DMS153 (cell line): ENCODE measurements at regions not wholly inside any gene's neighbourhood (a gene's known extent, or its start where the extent isn't known, plus 50 kb on each side); places are given as distances from the start of the nearest gene placed in this dataset.

Experiments
- DNase-seq: peaks from one replicate; lab custom pipeline; 2025; lab: John Stamatoyannopoulos, UW

DNA sequence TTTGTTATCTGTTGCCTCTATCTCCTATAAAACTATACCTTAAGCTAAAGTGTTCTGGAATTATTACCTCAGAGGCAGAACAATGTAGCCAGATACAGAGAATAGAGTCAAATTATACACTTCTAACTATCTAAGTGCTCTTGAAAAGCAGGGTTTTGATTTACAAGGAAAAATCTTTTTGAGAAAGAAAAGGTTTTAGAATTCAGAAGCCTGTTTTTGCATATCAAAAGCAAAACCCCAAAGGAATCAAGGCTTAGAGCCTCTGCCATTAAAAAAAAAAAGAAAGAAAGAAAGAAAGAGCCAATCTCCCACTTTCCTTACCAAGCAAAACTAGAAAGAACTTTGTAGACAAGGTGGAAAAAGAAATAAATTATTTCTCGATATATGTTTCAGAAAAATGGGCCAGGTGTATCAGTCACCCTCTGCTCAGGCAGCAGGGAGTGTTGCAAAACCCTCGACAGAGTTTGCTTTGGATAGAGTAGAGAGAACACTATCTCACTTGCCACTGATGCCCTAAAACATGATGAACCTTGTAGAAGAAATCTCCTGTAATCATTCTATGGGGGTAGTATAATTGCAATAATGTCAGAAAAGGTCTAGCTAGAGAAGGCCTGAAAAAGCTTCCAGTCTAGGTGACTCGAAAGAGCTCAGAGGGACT lies 318.3 kb downstream of the PCDH10 start:
- DNase-seq = no peak

DNA sequence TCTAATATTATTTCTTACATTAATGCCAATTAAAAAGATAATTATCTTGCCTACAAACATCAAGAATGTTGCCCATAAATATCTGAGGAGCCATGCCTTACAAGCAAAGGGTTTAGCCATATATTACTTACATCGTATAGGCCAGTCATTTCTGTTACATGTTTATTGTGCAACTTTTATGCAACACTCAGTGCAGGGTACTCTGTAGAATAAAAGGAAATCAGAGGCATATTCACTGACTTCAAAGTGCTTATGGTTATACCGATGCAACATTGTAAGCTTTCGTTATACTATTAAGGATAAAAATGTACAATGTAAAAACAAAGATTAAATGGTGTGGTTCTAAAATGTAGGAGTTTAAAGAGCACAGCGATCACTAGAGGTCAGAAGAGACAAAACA lies 315.9 kb downstream of the PCDH10 start:
- no peak for DNase-seq

- no peak for DNase-seq
Measured at GRCh38 chr4:133464311-133464710, 315.2 kb downstream of the PCDH10 start.

DNA sequence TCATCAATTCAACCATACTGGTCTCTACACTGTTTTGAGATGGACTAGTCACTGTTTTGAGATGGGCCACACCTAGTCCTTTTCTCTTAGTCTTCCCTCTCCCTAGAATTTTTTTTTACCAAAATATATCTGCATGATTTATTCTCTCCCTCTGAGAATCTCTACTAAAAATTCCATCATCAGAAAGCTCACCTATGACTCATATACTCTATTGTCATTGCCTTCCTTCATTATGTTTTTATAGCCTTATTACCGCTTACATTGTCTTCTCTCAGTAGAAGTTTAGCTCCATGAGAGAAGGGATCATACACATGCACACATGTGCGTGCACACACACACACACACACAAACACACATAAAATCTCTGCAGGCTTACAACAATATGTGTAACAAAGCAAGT lies 303.6 kb downstream of the PCDH10 start:
- DNase-seq = no peak

DNA sequence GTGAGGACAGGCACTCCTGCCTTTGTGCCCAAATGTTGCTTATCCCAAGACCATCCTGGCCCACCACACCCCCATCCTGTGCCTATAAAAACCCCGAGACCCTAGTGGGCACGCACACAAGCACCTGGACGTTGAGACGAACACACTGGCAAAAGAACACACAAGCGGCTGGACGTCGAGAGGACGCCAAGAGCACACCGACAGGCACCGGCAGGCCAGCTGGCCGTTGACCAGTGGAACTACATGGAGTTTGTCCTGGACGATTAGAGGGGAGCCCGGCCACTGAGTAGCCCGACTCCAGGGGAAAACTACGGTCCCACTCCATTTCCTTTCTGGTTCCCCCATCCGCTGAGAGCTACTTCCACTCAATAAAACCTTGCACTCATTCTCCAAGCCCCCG lies 301.7 kb downstream of the PCDH10 start:
- no peak for DNase-seq

- no peak for DNase-seq
Measured at GRCh38 chr4:133440404-133440803, 291.3 kb downstream of the PCDH10 start.

DNA sequence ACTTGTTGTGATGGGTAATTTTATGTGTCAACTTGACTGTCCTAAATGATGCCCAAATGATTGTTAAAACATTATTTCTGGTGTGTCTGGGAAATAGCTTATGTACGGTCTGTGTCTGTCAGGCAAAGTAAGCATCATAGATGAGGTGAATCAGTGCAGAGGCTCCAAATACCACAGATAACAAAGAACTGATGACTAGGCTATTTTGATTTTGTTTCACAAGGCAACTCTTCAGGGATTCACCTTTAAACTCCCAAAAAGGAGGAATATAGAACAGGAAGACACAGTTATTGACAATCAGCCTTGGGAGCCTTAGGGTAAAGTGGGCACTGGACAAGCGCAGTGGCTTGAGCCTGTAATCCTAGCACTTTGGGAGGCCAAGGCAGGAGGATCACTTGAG lies 290.7 kb downstream of the PCDH10 start:
- no peak for DNase-seq

GRCh38 chr4:133424605-133425004 lies 275.5 kb downstream of the PCDH10 start:
- no peak for DNase-seq

DNA sequence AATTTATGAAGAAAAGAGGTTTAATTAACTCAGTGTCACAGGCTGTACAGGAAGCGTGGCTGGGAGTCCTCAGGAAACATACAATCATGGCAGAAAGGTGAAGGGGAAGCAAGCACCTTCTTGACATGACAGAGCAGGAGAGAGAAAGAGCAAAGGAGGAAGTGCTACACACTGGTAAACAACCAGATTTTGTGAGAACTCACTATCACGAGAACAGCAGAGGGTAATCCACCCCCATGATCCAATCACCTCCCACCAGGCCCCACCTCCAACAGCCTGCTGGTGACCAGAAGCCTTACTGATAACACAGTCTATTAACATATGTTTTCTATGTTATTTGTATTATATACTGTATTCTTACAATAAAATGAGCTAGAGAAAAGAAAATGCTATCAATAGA lies 254.8 kb downstream of the PCDH10 start:
- no peak for DNase-seq

DNA sequence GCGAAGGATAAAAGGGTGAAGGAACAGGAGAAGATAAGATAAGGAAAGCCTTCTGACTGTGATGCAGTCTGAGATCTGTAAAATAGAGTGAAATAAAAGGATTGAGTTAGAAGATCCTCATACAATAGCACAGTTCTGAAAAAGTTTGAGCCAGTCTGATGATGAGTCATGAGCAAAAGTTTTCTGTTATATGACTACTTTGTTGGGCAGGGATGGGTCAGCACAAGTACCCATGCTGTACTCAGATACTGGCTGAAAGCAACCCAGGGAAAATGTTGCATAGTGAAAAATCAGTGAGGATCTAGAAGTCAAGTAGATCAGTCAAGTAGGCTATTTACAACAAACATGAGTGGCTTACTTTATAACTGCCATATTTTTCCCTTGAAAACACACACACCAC lies 253.5 kb downstream of the PCDH10 start:
- DNase-seq = no peak

DNA sequence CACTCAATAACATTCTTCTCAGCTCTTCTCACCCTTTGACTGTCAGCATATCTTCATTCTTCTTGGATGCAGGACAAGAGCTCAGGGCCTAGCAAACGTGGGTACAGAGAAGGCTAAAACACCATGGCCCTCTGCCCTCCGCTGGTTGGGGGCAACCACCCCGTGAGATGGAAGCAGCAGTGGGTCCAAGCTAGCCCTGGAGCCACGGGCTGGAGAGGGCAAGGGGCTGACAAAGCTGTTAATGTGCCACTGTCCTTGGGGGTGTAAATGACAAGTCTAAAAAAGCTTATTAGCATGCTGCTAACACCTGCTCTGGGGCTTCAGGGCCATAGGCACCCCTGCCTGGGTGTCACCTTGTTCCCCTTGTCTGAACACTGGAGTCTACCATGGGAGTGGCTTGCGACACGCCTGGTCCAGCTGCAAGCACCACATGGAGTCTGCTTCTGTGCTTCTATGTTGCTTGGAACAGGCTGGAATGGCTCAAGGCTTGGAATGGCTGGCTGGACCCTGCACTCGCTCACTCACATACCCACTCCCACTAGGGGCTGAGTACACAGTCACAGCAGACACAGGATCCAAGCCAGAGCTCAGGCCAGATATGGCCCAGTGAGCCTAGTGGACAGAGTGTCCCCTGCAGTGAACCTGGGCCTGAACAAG lies 246.0 kb downstream of the PCDH10 start:
- no peak for DNase-seq

- no peak for DNase-seq
Measured at GRCh38 chr4:133390198-133390855, 241.2 kb downstream of the PCDH10 start.

DNA sequence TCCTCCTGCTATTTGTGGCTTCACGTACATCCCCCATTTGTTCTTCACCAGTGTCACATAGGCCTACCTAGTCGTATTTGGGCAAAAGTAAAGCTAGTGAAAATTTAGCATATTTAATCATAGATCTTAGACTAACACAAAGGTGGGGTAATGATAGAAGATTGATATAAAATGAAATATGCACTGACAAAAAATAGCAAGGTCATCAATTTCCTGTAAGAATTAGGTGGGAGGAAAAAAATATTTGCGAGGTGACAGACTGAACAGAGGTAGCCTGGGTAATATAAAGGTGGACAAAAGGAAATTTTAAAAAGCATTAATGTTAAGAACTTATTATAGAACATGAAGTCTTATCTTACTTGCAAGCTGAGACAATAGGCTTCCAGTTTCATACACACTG lies 239.9 kb downstream of the PCDH10 start:
- DNase-seq = no peak

DNA sequence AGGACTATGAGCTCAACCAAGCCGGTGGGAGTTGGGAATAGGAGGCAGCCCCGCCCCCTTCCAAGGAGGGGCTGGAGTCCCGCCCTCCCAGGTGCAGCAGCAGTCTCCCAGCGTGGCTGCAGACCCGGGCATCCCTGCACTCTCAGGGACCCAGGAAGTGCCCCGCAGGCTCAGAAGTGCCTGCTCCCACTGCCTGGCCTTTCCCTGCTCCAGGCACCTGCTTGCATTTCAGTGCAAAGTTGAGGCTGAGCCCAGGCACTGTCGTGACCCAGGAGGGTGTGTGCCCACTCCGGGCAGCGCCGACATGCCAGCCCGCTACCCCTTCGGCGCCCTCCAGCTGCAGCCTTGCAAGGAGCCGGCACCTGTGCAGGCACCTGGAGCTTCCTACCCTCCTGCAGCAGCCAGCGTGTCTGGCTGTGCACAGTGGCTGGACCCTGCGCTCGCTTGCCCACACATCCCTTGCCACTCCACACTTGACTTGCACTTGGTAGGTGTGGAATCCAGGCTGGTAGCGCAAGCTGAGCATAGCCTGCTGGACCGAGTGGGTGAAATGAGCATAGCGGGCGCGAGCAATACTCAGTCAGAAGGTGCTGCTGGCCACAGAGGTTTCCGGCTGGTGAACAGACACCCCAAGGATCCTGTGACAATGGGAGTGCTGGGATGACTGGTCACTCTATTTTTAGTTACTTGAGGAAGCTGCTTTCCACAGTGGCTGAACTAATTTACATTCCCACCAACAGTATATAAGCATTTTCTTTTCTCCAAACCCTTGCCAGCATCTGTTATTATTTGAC lies 236.3 kb downstream of the PCDH10 start:
- DNase-seq = no peak

DNA sequence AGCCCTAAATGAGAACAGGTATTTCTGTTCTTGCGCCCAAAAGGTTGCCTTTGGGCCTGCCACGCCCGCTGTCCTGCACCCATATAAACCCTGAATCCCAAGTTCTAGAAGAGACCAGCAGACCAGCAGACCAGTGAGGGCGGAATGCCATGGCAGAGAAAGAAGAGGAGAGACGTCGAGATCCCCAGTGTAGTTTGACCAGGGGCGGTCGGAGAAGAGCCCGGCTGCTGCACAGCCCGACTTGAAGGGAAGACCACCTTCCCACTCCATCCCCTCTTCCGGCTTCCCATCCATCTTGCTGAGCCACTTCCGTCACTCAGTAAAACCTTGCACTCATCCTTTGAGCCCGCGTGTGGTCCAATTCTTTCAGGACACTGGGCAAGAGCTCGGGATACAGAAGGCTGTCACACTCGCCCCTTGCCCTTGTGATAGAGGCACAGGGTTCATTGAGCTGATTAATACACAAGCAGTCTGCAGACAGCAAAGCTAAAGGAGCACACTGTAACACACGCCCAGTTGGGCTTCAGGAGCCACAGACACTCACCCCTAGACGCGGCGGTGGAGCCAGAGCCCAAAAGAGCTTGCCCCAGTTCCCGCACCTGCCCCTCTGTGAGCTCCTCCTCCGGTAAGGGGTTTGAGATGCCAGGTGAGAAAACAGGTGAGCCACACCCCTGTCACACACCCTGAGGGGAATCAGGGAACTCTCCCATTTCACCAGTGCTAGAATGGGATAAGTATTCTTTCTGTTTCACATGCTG lies 230.8 kb downstream of the PCDH10 start:
- no peak for DNase-seq

GRCh38 chr4:133377286-133377685 lies 228.2 kb downstream of the PCDH10 start:
- no peak for DNase-seq

GRCh38 chr4:133372699-133373098 lies 223.6 kb downstream of the PCDH10 start:
- no peak for DNase-seq

DNA sequence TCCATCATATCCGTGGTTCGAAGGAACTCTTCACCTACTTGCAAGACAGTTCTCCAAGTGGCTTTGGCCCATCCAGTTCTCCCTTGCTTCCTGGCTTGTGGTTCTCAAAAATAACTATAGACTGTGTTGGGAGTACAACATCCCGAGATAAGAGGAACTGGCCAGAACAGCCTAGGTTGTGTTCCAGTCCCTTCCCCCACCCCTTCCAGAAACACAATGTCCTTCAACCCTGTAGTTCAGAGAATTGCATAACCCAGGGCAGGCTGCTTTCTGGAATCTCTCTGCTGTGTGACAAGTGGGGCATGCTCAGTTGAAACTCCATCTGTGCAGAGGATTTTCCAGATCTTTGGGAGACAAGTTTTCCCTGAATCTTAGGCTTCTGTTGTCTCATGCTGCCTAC lies 206.5 kb downstream of the PCDH10 start:
- no peak for DNase-seq

DNA sequence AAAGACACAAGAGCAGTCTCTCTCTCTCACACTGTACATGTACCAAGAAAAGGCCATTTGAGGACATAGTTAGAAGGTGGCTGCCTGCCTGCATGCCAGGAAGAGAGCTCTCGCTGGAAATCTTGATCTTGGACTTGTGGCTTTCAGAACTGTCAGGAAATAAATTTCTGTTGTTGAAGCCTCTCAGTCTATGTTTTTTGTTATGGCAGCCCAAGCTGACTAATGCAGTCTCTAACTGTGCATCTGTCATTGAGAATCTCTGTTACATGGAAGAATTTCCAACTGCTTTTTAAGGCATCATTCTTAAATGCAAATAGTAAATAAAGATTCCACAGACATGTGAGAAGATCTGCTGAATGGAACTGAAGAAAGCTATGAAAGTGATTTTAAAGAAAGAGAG lies 198.3 kb downstream of the PCDH10 start:
- no peak for DNase-seq

- DNase-seq = no peak
Measured at GRCh38 chr4:133324491-133324890, 175.4 kb downstream of the PCDH10 start.

DNA sequence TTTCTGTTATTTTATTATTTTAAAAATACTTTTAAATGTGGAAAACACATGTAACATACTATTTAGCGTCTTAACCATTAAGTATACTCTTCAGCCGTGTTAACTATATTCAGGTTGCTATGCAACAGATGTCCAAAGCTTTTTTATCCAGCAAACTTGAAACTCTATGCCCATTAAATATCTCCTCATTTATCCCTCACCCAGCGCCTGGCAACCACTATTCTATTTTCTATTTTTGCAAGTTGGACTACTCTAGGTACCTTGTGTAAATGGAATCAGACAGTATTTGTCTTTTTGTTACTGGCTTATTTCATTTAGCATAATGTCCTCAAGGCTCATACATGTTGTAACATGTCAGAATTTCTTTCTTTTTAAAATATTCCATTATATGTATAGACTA lies 174.6 kb downstream of the PCDH10 start:
- no peak for DNase-seq

DNA sequence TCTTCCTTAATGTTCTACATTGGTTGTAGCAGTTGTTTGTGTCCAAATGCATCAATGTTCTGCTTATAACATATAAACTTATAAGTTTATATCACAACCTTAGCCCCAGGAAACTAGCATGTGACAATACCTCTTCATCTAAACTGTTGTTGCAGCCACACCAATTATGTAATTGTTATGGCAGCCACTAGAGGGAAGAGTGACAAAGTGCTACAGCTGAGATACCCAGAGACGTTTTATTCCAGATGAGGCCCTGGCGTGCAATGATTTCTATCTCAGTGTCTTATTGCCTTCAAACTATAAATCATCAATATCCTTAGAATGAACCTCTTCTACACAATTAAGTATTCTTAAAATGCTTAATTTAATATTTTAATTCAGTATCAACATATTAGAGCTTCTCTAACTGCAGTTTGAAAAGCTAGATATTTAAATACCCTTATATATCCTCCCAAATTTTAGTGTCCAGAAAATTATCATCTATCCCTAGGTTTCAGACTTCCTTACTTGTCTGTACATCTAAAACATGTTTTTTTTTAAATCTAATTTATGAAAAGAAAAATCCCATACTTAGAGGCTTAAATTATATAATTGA lies 171.6 kb downstream of the PCDH10 start:
- DNase-seq = peak; percentile 4
